ENCODE measurements at regions not wholly inside any gene's neighbourhood (a gene's known extent, or its start where the extent isn't known, plus 50 kb on each side); places are given as distances from the start of the nearest gene placed in this dataset.

GRCh38 chr18:61756244-61756643 lies 136.6 kb downstream of the RNF152 start:
- Histone ChIP-seq H3K36me3 (no peaks in the 10 kb centered on the region), H3K27ac (no peak overlapping the region), H3K4me1 (no peaks in the 10 kb centered on the region), H3K4me3 (no peak overlapping the region), H3K9me3 (no peaks in the 10 kb centered on the region), H3K27me3 (no peaks in the 10 kb centered on the region)
- DNase-seq (no peak), ATAC-seq (no peak)
- no peak for TF ChIP-seq CTCF (IDR thresholded peaks at IDR 0.05)
- intact Hi-C loops (cut with DNase I), result no loop called here

- DNase-seq (no peak), ATAC-seq (no peak)
- no peaks in the 10 kb centered on the region for H3K4me1 ChIP-seq
- H3K36me3 ChIP-seq, result no peaks in the 10 kb centered on the region
- no peaks in the 10 kb centered on the region for H3K9me3 ChIP-seq
- TF ChIP-seq CTCF (IDR thresholded peaks at IDR 0.05), result no peak
- H3K4me3 ChIP-seq, result no peak overlapping the region
- intact Hi-C loops (cut with DNase I), result no loop called here
- H3K27ac ChIP-seq, result no peak overlapping the region
- no peaks in the 10 kb centered on the region for H3K27me3 ChIP-seq
Observed at GRCh38 chr18:61755555-61755954, 137.3 kb downstream of the RNF152 start.

DNA sequence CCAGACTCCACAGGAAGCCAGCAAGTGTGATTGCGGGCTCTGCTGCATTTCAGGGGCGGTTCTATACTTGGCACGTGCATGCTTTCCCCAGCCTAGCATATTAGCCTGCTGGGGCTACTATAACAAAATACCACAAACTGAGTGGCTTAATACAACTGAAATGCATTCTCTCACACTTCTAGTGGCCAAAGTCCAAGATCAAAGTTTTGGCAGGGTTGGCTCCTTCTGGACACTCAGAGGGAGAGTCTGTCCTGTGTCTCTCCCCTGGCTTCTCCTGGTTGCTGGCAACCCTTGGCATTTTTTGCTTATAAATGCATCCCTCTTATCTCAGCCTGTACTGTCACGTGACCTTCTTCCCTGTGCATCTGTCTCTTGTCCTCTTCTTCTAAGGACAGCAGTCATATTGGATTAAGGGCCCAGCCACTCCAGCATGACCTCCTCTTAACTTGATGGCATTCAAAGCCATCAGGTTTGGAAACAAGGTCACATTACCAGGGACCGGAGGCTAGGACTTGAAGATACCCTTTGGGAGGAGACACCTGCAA lies 138.7 kb downstream of the RNF152 start:
- H3K27ac ChIP-seq, result no peak overlapping the region
- H3K27me3 ChIP-seq, result no peaks in the 10 kb centered on the region
- no peak overlapping the region for H3K4me3 ChIP-seq
- no peaks in the 10 kb centered on the region for H3K36me3 ChIP-seq
- no peak for TF ChIP-seq CTCF (IDR thresholded peaks at IDR 0.05)
- no peaks in the 10 kb centered on the region for H3K9me3 ChIP-seq
- intact Hi-C loops (cut with DNase I), result no loop called here
- no peak for DNase-seq
- no peaks in the 10 kb centered on the region for H3K4me1 ChIP-seq
- ATAC-seq, result no peak

- Histone ChIP-seq H3K36me3 (no peaks in the 10 kb centered on the region), H3K27me3 (no peaks in the 10 kb centered on the region), H3K4me1 (no peaks in the 10 kb centered on the region), H3K4me3 (no peak overlapping the region), H3K27ac (no peak overlapping the region), H3K9me3 (no peaks in the 10 kb centered on the region)
- no peak for DNase-seq
- intact Hi-C loops (cut with DNase I), result no loop called here
- no peak for ATAC-seq
- no peak for TF ChIP-seq CTCF (IDR thresholded peaks at IDR 0.05)
Observed at GRCh38 chr18:61753373-61753772, 139.4 kb downstream of the RNF152 start.

DNA sequence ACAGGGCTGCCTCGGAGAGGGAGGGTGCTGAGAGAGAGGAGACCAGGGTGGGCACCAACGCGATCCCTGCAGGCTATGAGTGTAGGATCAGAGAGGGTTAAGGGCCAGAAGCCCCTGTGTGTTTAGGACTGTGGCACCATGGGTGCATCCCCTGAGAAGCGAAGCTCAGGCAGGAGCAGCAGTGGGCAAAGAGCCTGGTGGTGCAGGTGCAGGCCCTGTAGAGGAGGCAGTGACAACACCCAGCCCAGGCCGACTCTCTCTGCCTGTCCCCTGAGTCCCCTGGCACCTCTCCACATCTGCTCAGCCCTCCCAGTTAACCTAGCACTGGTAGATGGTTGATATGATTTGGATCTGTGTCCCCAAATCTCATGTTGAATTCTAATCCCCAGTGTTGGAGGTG lies 139.8 kb downstream of the RNF152 start:
- TF ChIP-seq CTCF (IDR thresholded peaks at IDR 0.05), result no peak
- H3K36me3 ChIP-seq, result no peaks in the 10 kb centered on the region
- no peak overlapping the region for H3K4me3 ChIP-seq
- ATAC-seq, result no peak
- intact Hi-C loops (cut with DNase I), result no loop called here
- H3K4me1 ChIP-seq, result no peaks in the 10 kb centered on the region
- DNase-seq, result peak in 1 of 4 donors; percentile 39
- no peak overlapping the region for H3K27ac ChIP-seq
- no peaks in the 10 kb centered on the region for H3K27me3 ChIP-seq
- no peaks in the 10 kb centered on the region for H3K9me3 ChIP-seq

Data from left lung (tissue), 4 donors.